Lung (tissue), 11 donors: ENCODE measurements at regions not wholly inside any gene's neighbourhood (a gene's known extent, or its start where the extent isn't known, plus 50 kb on each side); places are given as distances from the start of the nearest gene placed in this dataset.

Experiments
- ATAC-seq: fragments of 200-7000 bp; cut with Tn5 transposase; one replicate; pipeline ENCODE4 v1.9.1; 2020; ENCODE audit warnings: moderate number of reproducible peaks; ENCODE audit not compliant: insufficient read depth, low FRiP score
- DNase-seq, 3 donors: peaks; one replicate each; pipeline ENCODE4 v3.0.0-alpha.2; 2013 to 2017
- H3K27ac ChIP-seq, 2 donors: one replicate each; pipeline ENCODE4 v1.5.1; 2013; ENCODE audit warnings: mild to moderate bottlenecking in 2 of 2, moderate library complexity in 2 of 2, control low read depth in 1 of 2, inconsistent platforms in 1 of 2, low read depth in 1 of 2, low read length in 1 of 2
- H3K27me3 ChIP-seq, 3 donors: one replicate each; pipeline ENCODE4 v1.5.1; 2013; ENCODE audit warnings: low read length in 2 of 3; ENCODE audit not compliant: control insufficient read depth in 3 of 3, insufficient read depth in 3 of 3
- H3K36me3 ChIP-seq, 4 donors: one replicate each; pipeline ENCODE4 v1.5.1; 2013; ENCODE audit warnings: low read length in 4 of 4, mild to moderate bottlenecking in 1 of 4, moderate library complexity in 1 of 4; ENCODE audit not compliant: control insufficient read depth in 4 of 4, insufficient read depth in 4 of 4
- H3K4me1 ChIP-seq, 5 donors: one replicate each; pipeline ENCODE4 v1.5.1; 2013; ENCODE audit warnings: low read length in 5 of 5, mild to moderate bottlenecking in 2 of 5, moderate library complexity in 1 of 5; ENCODE audit not compliant: control insufficient read depth in 5 of 5, insufficient read depth in 5 of 5
- H3K4me3 ChIP-seq: one replicate; pipeline ENCODE4 v1.5.1; 2013; ENCODE audit warnings: mild to moderate bottlenecking, control low read depth, moderate library complexity
- H3K9ac ChIP-seq, 2 donors: one replicate each; pipeline ENCODE4 v1.5.1; 2013; ENCODE audit warnings: low read length in 2 of 2, control low read depth in 1 of 2; ENCODE audit not compliant: insufficient read depth in 1 of 2
- H3K9me3 ChIP-seq, 4 donors: one replicate each; pipeline ENCODE4 v1.5.1; 2013; ENCODE audit warnings: low read length in 3 of 4, mild to moderate bottlenecking in 1 of 4, moderate library complexity in 1 of 4; ENCODE audit not compliant: control insufficient read depth in 4 of 4, insufficient read depth in 3 of 4
- CTCF ChIP-seq: IDR thresholded peaks from 2 replicates; pipeline ENCODE4 v1.5.1; 2012; ENCODE audit warnings: mild to moderate bottlenecking; ENCODE audit errors: control extremely low read depth, extremely low read depth
- WGBS, 2 donors: extraction: QIAGEN DNeasy Blood & Tissue Kit; methylation state at CpG; one replicate each; pipeline ENCODE4 v1.1.7; 2013; 5-methylcytosine and 5-hydroxymethylcytosine counted together
- donor health status: control.
- donor health status: control.
- donor health status: Bipolar disorder and iron deficiency.
- donor health status: healthy.
- donor health status: DM: yes; HTN: yes; CAD: no.

DNA sequence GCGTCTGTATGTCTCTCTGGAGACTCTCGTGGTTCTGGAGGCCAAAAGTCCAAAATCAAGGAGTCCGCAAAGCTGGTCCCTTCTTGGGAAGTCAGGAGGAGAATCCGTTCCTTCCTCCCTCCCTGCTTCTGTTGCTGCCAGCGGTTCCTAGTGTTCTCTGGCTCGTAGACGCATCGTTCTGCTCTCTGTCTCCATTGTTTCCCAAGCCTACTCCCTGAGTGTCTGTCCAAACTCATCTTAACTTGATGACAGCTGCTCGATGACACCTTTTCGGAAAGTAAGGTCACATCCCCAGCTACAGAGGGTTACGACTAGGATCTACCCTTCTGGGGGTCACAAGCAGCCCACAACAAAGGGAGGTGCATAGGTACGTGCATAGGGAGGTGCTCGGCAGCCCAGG lies 80.7 kb upstream of the FOXF1 start:
- H3K36me3 ChIP-seq, result no peaks in the 10 kb centered on the region
- H3K9me3 ChIP-seq, result no peaks in the 10 kb centered on the region
- no peak for ATAC-seq
- peaks cover 0 to 8% (median 0%) of the 10 kb centered on the region in 3 donors for H3K27me3 ChIP-seq
- TF ChIP-seq CTCF, result no peak
- no peak overlapping the region for H3K9ac ChIP-seq
- no peak overlapping the region for H3K27ac ChIP-seq
- WGBS, 2 donors, result 91 to 93% methylated on average over 13 of the region's 13 CpGs
- peaks cover 0 to 14% (median 0%) of the 10 kb centered on the region in 5 donors for H3K4me1 ChIP-seq
- no peak for DNase-seq
- H3K4me3 ChIP-seq, result no peak overlapping the region

DNA sequence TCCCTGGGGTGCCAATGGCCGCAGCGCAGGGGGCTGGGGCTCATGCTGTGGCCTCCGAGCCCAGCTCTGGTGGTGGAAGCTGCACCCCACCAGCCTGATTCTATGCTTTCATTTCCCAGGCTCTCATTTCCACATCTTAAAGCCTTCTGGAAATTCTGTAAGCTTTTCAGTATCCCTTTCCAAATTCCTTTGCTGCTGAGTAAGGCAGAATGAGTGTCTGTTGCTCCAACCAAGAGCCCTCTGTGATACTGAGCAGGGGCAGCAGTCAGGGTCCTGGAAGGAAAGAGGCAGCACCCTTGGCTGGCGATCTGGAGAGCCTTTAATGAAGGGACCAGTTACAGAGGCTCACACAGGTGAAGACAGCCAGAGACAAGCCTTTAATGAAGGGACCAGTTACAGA lies 79.5 kb upstream of the FOXF1 start:
- no peak for DNase-seq
- H3K27ac ChIP-seq, result no peak overlapping the region
- H3K9ac ChIP-seq, result no peak overlapping the region
- no peaks in the 10 kb centered on the region for H3K36me3 ChIP-seq
- no peak for ATAC-seq
- H3K27me3 ChIP-seq, result peaks cover 0 to 11% (median 0%) of the 10 kb centered on the region in 3 donors
- TF ChIP-seq CTCF, result no peak
- WGBS, 2 donors, result 86 to 89% methylated on average over 4 of the region's 4 CpGs
- H3K9me3 ChIP-seq, result no peaks in the 10 kb centered on the region
- H3K4me1 ChIP-seq, result peaks cover 0 to 12% (median 0%) of the 10 kb centered on the region in 5 donors
- H3K4me3 ChIP-seq, result no peak overlapping the region

DNA sequence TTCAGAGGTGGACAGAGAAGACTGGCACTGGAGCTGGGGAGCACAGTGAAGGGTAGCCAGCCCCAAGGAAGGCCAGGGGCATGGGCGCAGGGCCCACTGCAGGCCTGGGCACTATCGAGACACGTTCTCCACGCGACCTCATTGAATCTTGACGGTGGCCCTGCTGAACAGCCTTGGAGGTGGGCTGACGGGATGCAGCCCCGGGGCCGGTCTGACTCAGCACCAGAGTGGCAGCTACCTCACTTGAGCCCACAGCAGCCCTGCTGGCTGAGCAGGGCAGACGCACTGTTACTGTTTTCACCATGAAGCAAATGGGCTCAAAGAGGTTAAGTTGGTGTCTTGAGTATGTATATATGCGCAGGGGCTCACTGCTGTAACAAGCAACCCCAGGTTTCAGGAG lies 78.8 kb upstream of the FOXF1 start:
- no peak overlapping the region for H3K4me3 ChIP-seq
- H3K27ac ChIP-seq, result no peak overlapping the region
- H3K4me1 ChIP-seq, result peaks cover 0 to 12% (median 0%) of the 10 kb centered on the region in 5 donors
- H3K36me3 ChIP-seq, result no peaks in the 10 kb centered on the region
- H3K9ac ChIP-seq, result no peak overlapping the region
- ATAC-seq (no peak), DNase-seq (no peak)
- WGBS, 2 donors, result 86 to 94% methylated on average over 11 of the region's 11 CpGs
- H3K9me3 ChIP-seq, result no peaks in the 10 kb centered on the region
- peaks cover 0 to 15% (median 0%) of the 10 kb centered on the region in 3 donors for H3K27me3 ChIP-seq
- TF ChIP-seq CTCF, result no peak

DNA sequence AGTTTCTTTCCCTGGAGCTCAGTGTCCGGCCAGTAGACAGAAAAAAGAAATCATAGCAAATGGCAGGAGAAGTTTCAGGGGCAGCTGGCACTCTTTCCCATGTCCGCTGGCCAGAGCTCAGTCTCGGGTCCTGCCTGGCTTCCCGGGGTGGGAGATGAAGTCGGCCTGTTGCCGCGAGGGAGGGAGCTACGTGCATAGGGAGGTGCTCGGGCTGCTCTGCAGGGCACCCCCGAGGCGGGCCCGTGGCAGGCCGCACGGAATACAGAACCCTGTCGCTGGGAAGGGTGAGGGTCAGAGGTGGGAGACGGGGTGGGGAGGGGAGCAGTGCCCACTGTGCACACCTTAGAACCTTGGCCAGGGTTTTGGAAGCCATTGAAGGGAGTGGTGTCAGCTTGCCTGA lies 78.3 kb upstream of the FOXF1 start:
- Histone ChIP-seq H3K9ac (no peak overlapping the region), H3K9me3 (no peaks in the 10 kb centered on the region), H3K36me3 (no peaks in the 10 kb centered on the region), H3K4me1 (peaks cover 0 to 12% (median 0%) of the 10 kb centered on the region in 5 donors), H3K27ac (no peak overlapping the region), H3K4me3 (no peak overlapping the region), H3K27me3 (peaks cover 0 to 20% (median 0%) of the 10 kb centered on the region in 3 donors)
- ATAC-seq, result no peak
- DNase-seq, result no peak
- TF ChIP-seq CTCF, result no peak
- WGBS, 2 donors, result 87 to 90% methylated on average over 16 of the region's 16 CpGs
